ENCODE measurements at regions not wholly inside any gene's neighbourhood (a gene's known extent, or its start where the extent isn't known, plus 50 kb on each side); places are given as distances from the start of the nearest gene placed in this dataset.
A peak's percentile ranks its signal among the peaks of the same experiment; 100 is the strongest.

DNA sequence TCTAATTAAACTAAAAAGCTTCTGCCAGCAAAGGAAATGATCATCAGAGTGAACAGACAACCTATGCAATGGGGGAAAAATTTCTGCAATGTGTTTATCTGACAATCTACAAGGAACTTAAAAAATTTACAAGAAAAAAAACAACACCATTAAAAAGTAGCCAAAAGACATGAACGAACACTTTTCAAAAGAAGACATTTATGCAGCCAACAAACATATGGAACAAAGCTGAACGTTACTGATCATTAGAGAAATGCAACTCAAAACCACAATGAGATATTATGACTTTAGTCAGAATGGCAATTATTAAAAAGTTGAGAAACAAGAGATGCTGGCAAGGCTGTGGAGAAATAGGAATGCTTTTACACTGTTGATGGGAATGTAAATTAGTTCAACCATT, 530.4 kb upstream of the DAB2 start:
- H3K27me3 ChIP-seq, result no peaks in the 10 kb centered on the region
- H3K27ac ChIP-seq, result no peak overlapping the region
- H3K36me3 ChIP-seq, result no peaks in the 10 kb centered on the region
- H3K4me3 ChIP-seq, result no peak overlapping the region
- H3K4me1 ChIP-seq, result no peaks in the 10 kb centered on the region
- TF ChIP-seq EP300 (IDR thresholded peaks at IDR 0.05) (no peak), POLR2AphosphoS5 (IDR thresholded peaks at IDR 0.05) (no peak), POLR2A (IDR thresholded peaks at IDR 0.05) (no peak)
- TF ChIP-seq, protein P1, sequence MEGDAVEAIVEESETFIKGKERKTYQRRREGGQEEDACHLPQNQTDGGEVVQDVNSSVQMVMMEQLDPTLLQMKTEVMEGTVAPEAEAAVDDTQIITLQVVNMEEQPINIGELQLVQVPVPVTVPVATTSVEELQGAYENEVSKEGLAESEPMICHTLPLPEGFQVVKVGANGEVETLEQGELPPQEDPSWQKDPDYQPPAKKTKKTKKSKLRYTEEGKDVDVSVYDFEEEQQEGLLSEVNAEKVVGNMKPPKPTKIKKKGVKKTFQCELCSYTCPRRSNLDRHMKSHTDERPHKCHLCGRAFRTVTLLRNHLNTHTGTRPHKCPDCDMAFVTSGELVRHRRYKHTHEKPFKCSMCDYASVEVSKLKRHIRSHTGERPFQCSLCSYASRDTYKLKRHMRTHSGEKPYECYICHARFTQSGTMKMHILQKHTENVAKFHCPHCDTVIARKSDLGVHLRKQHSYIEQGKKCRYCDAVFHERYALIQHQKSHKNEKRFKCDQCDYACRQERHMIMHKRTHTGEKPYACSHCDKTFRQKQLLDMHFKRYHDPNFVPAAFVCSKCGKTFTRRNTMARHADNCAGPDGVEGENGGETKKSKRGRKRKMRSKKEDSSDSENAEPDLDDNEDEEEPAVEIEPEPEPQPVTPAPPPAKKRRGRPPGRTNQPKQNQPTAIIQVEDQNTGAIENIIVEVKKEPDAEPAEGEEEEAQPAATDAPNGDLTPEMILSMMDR (IDR thresholded peaks at IDR 0.05), result no peak
- 88 to 93% methylated on average over 2 of the region's 2 CpGs for WGBS, 2 donors
- no peak for DNase-seq
- H3K9me3 ChIP-seq, result no peaks in the 10 kb centered on the region
- intact Hi-C loops (cut with DNase I), result no loop called here

DNA sequence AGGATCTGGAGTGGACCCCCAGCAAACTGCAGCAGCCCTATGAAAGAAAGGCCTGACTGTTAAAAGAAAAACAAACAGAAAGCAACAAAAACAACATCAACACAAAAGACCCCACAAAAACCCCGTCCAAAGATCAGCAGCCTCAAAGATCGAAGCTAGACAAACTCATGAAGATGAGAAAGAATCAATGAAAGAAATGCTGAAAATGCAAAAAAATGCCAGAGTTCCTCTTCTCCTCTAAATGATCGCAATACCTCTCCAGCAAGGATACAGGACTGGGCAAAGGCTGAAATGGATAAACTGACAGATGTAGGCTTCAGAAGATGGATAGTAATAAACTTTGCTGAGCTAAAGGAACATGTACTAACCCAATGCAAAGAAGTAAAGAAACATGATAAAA, 526.3 kb upstream of the DAB2 start:
- Histone ChIP-seq H3K4me3 (no peak overlapping the region), H3K9me3 (no peaks in the 10 kb centered on the region), H3K27ac (no peak overlapping the region), H3K4me1 (no peaks in the 10 kb centered on the region), H3K27me3 (no peaks in the 10 kb centered on the region), H3K36me3 (no peaks in the 10 kb centered on the region)
- intact Hi-C loops (cut with DNase I), result no loop called here
- 92 to 96% methylated on average over 3 of the region's 3 CpGs for WGBS, 2 donors
- TF ChIP-seq POLR2AphosphoS5 (IDR thresholded peaks at IDR 0.05) (no peak), EP300 (IDR thresholded peaks at IDR 0.05) (no peak), POLR2A (IDR thresholded peaks at IDR 0.05) (no peak)
- TF ChIP-seq, protein P1 (IDR thresholded peaks at IDR 0.05), result no peak
- DNase-seq, result no peak

DNA sequence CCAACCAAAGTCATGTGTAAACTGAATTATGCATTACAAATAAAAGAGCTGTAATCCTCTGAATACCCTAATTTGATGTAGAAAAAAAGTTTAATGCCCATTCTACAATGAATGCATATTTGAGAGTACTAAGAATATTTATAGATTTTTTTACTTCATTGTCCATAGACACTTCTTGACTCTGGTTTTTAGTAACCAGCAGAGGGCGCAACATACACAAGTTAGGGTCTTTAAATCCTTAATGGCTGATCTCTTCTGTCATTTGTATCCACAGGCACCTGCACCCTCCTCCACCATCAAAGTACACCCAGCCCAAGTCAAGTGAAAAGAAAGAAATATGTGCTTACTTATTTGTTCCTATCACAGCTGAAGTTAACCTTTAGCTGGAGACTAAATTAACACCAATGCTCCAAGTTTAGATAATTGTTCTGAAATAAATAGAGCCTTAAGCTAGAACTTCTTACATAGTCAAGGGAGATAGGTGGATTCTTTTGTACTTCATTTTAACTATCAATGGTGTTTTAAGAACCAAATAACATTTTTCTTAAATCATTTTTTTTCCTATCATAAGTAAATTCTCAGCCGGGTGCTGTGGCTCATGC, 524.2 kb upstream of the DAB2 start:
- H3K27ac ChIP-seq, result no peak overlapping the region
- no peaks in the 10 kb centered on the region for H3K9me3 ChIP-seq
- no peak for TF ChIP-seq POLR2A (IDR thresholded peaks at IDR 0.05)
- TF ChIP-seq, protein P1 (IDR thresholded peaks at IDR 0.05), result peak; percentile 27 to 67 (median 44)
- no peaks in the 10 kb centered on the region for H3K36me3 ChIP-seq
- H3K4me3 ChIP-seq, result no peak overlapping the region
- DNase-seq, result peak; percentile 68
- H3K27me3 ChIP-seq, result no peaks in the 10 kb centered on the region
- WGBS, 2 donors, result 50% methylated on average over 2 of the region's 2 CpGs
- intact Hi-C loops (cut with DNase I), result loop anchor here (1.0 to 10.0 kb wide), 4 partner anchors 234 to 786 kb away; no protein-coding TSS in a partner anchor
- H3K4me1 ChIP-seq, result no peaks in the 10 kb centered on the region

DNA sequence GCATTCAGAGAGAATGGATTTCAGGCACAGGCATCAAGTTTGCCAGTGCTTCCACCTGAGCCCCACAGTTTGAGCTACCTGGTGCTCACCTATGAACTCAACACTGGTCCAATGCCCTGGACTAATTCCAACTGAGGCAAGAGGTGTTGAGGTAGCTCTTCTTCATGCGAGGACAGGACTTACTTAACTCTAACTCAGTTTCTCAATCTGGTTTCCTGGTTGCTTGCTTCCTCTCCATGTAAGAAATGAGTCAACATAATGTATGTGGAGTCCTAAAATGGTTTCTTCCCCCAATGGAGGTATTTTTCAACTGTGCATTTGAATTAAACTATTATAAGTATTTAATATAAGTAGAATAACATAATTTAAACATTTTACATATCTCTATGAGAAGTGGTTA, 523.6 kb upstream of the DAB2 start:
- TF ChIP-seq, protein P1 (IDR thresholded peaks at IDR 0.05), result no peak
- TF ChIP-seq EP300 (IDR thresholded peaks at IDR 0.05) (no peak), POLR2AphosphoS5 (IDR thresholded peaks at IDR 0.05) (no peak), POLR2A (IDR thresholded peaks at IDR 0.05) (no peak)
- Histone ChIP-seq H3K4me3 (no peak overlapping the region), H3K27me3 (no peaks in the 10 kb centered on the region), H3K4me1 (no peaks in the 10 kb centered on the region), H3K9me3 (no peaks in the 10 kb centered on the region), H3K36me3 (no peaks in the 10 kb centered on the region), H3K27ac (no peak overlapping the region)
- intact Hi-C loops (cut with DNase I), result loop anchor here (2.0 to 10.0 kb wide), 3 partner anchors 234 to 786 kb away; no protein-coding TSS in a partner anchor
- WGBS, 2 donors, result 86 to 95% methylated on average over 1 of the region's 1 CpG
- DNase-seq, result no peak

GRCh38 chr5:39947657-39948056, 522.9 kb upstream of the DAB2 start:
- Histone ChIP-seq H3K36me3 (no peaks in the 10 kb centered on the region), H3K27ac (no peak overlapping the region)
- WGBS, 2 donors, result 79 to 85% methylated on average over 1 of the region's 1 CpG

More at GRCh38 chr5:39947657-39948056, 522.9 kb upstream of the DAB2 start:
- TF ChIP-seq POLR2A (IDR thresholded peaks at IDR 0.05), result no peak
- no peak for TF ChIP-seq POLR2AphosphoS5 (IDR thresholded peaks at IDR 0.05)
- no peak for TF ChIP-seq EP300 (IDR thresholded peaks at IDR 0.05)
- TF ChIP-seq, protein P1 (IDR thresholded peaks at IDR 0.05), result no peak
- no peaks in the 10 kb centered on the region for H3K9me3 ChIP-seq
- intact Hi-C loops (cut with DNase I), result loop anchor here (2.0 to 10.0 kb wide), 3 partner anchors 233 to 787 kb away; no protein-coding TSS in a partner anchor
- no peak for DNase-seq
- no peaks in the 10 kb centered on the region for H3K4me1 ChIP-seq
- no peak overlapping the region for H3K4me3 ChIP-seq
- H3K27me3 ChIP-seq, result no peaks in the 10 kb centered on the region
